RCC 7860 (cell line): ENCODE measurements at regions not wholly inside any gene's neighbourhood (a gene's known extent, or its start where the extent isn't known, plus 50 kb on each side); places are given as distances from the start of the nearest gene placed in this dataset.

ENCODE experiments used
- DNase-seq: peaks from one replicate; pipeline ENCODE4 v3.0.0-alpha.2; 2015; ENCODE audit warnings: low spot score
- FAIRE-seq: peaks from 2 replicates; lab custom pipeline; 2012; peaks lifted over from hg19 to GRCh38; lab: Jason Lieb, UNC

- DNase-seq (no peak), FAIRE-seq (no peak)
Measured at GRCh38 chr7:53697913-53698312, 662.5 kb downstream of the POM121L12 start.

GRCh38 chr7:53699215-53699837 lies 663.9 kb downstream of the POM121L12 start:
- FAIRE-seq (no peak), DNase-seq (no peak)

GRCh38 chr7:53719122-53719521 lies 683.7 kb downstream of the POM121L12 start:
- no peak for FAIRE-seq
- DNase-seq: no peak

GRCh38 chr7:53740971-53741370 lies 705.5 kb downstream of the POM121L12 start:
- no peak for FAIRE-seq
- DNase-seq: peak; percentile 46

GRCh38 chr7:53743697-53744402 lies 708.4 kb downstream of the POM121L12 start:
- DNase-seq (no peak), FAIRE-seq (no peak)

GRCh38 chr7:53744403-53744760 lies 708.9 kb downstream of the POM121L12 start:
- no peak for FAIRE-seq
- no peak for DNase-seq

GRCh38 chr7:53756946-53757345 lies 721.5 kb downstream of the POM121L12 start:
- FAIRE-seq (no peak), DNase-seq (no peak)

- no peak for FAIRE-seq
- no peak for DNase-seq
Measured at GRCh38 chr7:53768186-53768585, 732.8 kb downstream of the POM121L12 start.

GRCh38 chr7:53771701-53772100 lies 736.3 kb downstream of the POM121L12 start:
- FAIRE-seq (no peak), DNase-seq (no peak)

GRCh38 chr7:53776323-53776722 lies 740.9 kb downstream of the POM121L12 start:
- no peak for DNase-seq
- FAIRE-seq: no peak

- DNase-seq (no peak), FAIRE-seq (peak; percentile 64)
Measured at GRCh38 chr7:53789741-53790140, 752.4 kb upstream of the VSTM2A start.

GRCh38 chr7:53794816-53795215 lies 747.4 kb upstream of the VSTM2A start:
- DNase-seq: no peak
- FAIRE-seq: no peak

- FAIRE-seq (no peak), DNase-seq (no peak)
Measured at GRCh38 chr7:53800746-53801145, 741.4 kb upstream of the VSTM2A start.

- no peak for FAIRE-seq
- DNase-seq: no peak
Measured at GRCh38 chr7:53806119-53806518, 736.1 kb upstream of the VSTM2A start.

GRCh38 chr7:53811555-53812079 lies 730.6 kb upstream of the VSTM2A start:
- FAIRE-seq: no peak

GRCh38 chr7:53812135-53812534 lies 730.0 kb upstream of the VSTM2A start:
- DNase-seq (no peak), FAIRE-seq (no peak)

More at GRCh38 chr7:53811555-53812079, 730.6 kb upstream of the VSTM2A start:
- no peak for DNase-seq

- FAIRE-seq: no peak
- no peak for DNase-seq
Measured at GRCh38 chr7:53835301-53835700, 706.9 kb upstream of the VSTM2A start.

GRCh38 chr7:53877688-53878087 lies 664.5 kb upstream of the VSTM2A start:
- DNase-seq (no peak), FAIRE-seq (no peak)

GRCh38 chr7:53900856-53901528 lies 641.2 kb upstream of the VSTM2A start:
- no peak for FAIRE-seq
- no peak for DNase-seq

GRCh38 chr7:53904355-53904754 lies 637.8 kb upstream of the VSTM2A start:
- FAIRE-seq: no peak
- no peak for DNase-seq

- DNase-seq (no peak), FAIRE-seq (no peak)
Measured at GRCh38 chr7:53917637-53918036, 624.5 kb upstream of the VSTM2A start.

GRCh38 chr7:53920011-53920410 lies 622.2 kb upstream of the VSTM2A start:
- FAIRE-seq (no peak), DNase-seq (no peak)
